Endothelial cell of umbilical vein (primary cell): ENCODE measurements at regions not wholly inside any gene's neighbourhood (a gene's known extent, or its start where the extent isn't known, plus 50 kb on each side); places are given as distances from the start of the nearest gene placed in this dataset.
"Not testable (repeated sequence)": the region's sequence is repeated elsewhere in the genome, so short reads cannot be mapped to it uniquely, and the experiment has no call there.

Source experiments
- CTCF ChIP-seq, 2 donors: IDR thresholded peaks; 1 replicate in 1 of 2; 2 replicates in 1 of 2; pipeline ENCODE4 v1.5.1; 2011; ENCODE audit warnings: low read length in 2 of 2, mild to moderate bottlenecking in 2 of 2, moderate library complexity in 2 of 2, control low read depth in 1 of 2, inconsistent platforms in 1 of 2, low read depth in 1 of 2; ENCODE audit not compliant: insufficient read depth in 1 of 2; ENCODE audit errors: extremely low read depth in 1 of 2
- EZH2 ChIP-seq: IDR thresholded peaks from 2 replicates; pipeline ENCODE4 v1.6.1; 2012; ENCODE audit warnings: borderline replicate concordance, low read depth, mild to moderate bottlenecking, moderate library complexity, low read length, inconsistent platforms; ENCODE audit not compliant: severe bottlenecking
- JUN ChIP-seq: IDR thresholded peaks from 2 replicates; pipeline ENCODE4 v1.6.1; 2011; ENCODE audit warnings: borderline replicate concordance, low read depth; ENCODE audit not compliant: insufficient read length, insufficient read depth
- POLR2A ChIP-seq: IDR thresholded peaks from 2 replicates; pipeline ENCODE4 v1.6.1; 2012; ENCODE audit warnings: low read depth, mild to moderate bottlenecking, control low read depth, low read length
- POLR2AphosphoS5 ChIP-seq: IDR thresholded peaks from 2 replicates; pipeline ENCODE4 v1.6.1; 2012; ENCODE audit warnings: low read depth, mild to moderate bottlenecking, control low read depth, low read length, moderate library complexity; ENCODE audit not compliant: insufficient read depth
- TF ChIP-seq, protein P1 (sequence below): IDR thresholded peaks from 2 replicates; pipeline ENCODE4 v1.6.1; 2011; ENCODE audit not compliant: insufficient read depth, insufficient read length

- TF ChIP-seq POLR2AphosphoS5; CTCF (IDR thresholded peaks at IDR 0.05; ENCODE audit: extremely low read depth in 1 of 2, insufficient read depth in 1 of 2, low read depth in 1 of 2, low read length in 2 of 2); POLR2A; JUN; EZH2: not testable (repeated sequence)
- TF ChIP-seq, protein P1, sequence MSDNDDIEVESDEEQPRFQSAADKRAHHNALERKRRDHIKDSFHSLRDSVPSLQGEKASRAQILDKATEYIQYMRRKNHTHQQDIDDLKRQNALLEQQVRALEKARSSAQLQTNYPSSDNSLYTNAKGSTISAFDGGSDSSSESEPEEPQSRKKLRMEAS = not testable (repeated sequence)
Measured at GRCh38 chr3:20618621-20619020, 432.6 kb upstream of the SGO1 start.
